HEK293 (cell line): ENCODE measurements at regions not wholly inside any gene's neighbourhood (a gene's known extent, or its start where the extent isn't known, plus 50 kb on each side); places are given as distances from the start of the nearest gene placed in this dataset.

Experiments
- BCL11A ChIP-seq: fragments of 450-650 bp; formaldehyde crosslinking; IDR thresholded peaks from 2 replicates; pipeline ENCODE4 v1.5.1; 2016; ENCODE audit warnings: low read depth, missing biosample characterization, missing genetic modification characterization
- CTCF ChIP-seq: fragments of 450-650 bp; formaldehyde crosslinking; IDR thresholded peaks from 2 replicates; pipeline ENCODE4 v1.5.1; 2016; ENCODE audit warnings: missing biosample characterization, missing genetic modification characterization
- FEZF1 ChIP-seq: fragments of 450-650 bp; formaldehyde crosslinking; IDR thresholded peaks from 2 replicates; pipeline ENCODE4 v1.5.1; 2016; ENCODE audit warnings: missing biosample characterization, missing genetic modification characterization
- SCRT1 ChIP-seq: fragments of 450-650 bp; formaldehyde crosslinking; IDR thresholded peaks from 2 replicates; pipeline ENCODE4 v1.5.1; 2016; ENCODE audit warnings: missing biosample characterization, missing genetic modification characterization, borderline replicate concordance
- ZBTB26 ChIP-seq: fragments of 450-650 bp; formaldehyde crosslinking; optimal IDR thresholded peaks from 2 replicates; pipeline ENCODE3; 2016; ENCODE audit warnings: missing biosample characterization, mild to moderate bottlenecking, missing genetic modification characterization
- ZBTB7A ChIP-seq: fragments of 450-650 bp; formaldehyde crosslinking; IDR thresholded peaks from 2 replicates; pipeline ENCODE4 v1.5.1; 2016; ENCODE audit warnings: low read depth, missing biosample characterization, missing genetic modification characterization
- ZFP69B ChIP-seq: fragments of 450-650 bp; formaldehyde crosslinking; IDR thresholded peaks from 2 replicates; pipeline ENCODE4 v1.5.1; 2016; ENCODE audit warnings: missing biosample characterization, missing genetic modification characterization
- ZNF394 ChIP-seq: fragments of 450-650 bp; formaldehyde crosslinking; IDR thresholded peaks from 2 replicates; pipeline ENCODE4 v1.5.1; 2016; ENCODE audit warnings: missing biosample characterization, missing genetic modification characterization, mild to moderate bottlenecking, moderate library complexity, borderline replicate concordance
- ZNF660 ChIP-seq: fragments of 450-650 bp; IDR thresholded peaks from 2 replicates; pipeline ENCODE4 v1.5.1; 2018; ENCODE audit warnings: missing biosample characterization, mild to moderate bottlenecking, missing genetic modification characterization
- TF ChIP-seq, protein P1 (sequence below): fragments of 450-650 bp; formaldehyde crosslinking; IDR thresholded peaks from 2 replicates; pipeline ENCODE4 v1.5.1; 2016; ENCODE audit warnings: missing biosample characterization, missing genetic modification characterization, low read depth

DNA sequence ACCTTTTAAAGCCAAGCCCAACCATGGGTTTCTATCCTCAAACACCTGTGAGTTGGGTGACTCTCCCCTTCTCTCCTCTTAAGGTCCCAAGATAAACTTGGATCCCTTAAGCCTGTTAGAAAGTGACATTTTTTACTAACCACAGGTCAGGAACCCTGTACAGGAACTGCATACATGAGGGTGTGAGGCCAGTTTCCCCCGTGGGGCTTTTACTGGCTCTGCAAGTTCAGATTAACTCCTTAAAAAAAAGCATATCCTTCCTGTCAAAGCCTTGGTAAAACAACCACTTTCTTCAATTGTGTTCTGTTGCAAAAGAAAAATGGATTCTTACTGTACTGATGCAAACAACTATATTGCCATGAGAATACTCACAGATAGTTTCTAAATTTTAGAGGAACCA lies 2638.7 kb upstream of the PCDH20 start:
- TF ChIP-seq CTCF (tag by site-specific recombination) (no peak), ZNF394 (tag by site-specific recombination) (no peak), ZNF660 (tag by site-specific recombination) (no peak), FEZF1 (no peak), ZFP69B (tag by site-specific recombination) (no peak), BCL11A (no peak), ZBTB7A (tag by site-specific recombination) (no peak), SCRT1 (tag by site-specific recombination) (no peak), ZBTB26 (tag by site-specific recombination) (no peak)
- TF ChIP-seq, protein P1, sequence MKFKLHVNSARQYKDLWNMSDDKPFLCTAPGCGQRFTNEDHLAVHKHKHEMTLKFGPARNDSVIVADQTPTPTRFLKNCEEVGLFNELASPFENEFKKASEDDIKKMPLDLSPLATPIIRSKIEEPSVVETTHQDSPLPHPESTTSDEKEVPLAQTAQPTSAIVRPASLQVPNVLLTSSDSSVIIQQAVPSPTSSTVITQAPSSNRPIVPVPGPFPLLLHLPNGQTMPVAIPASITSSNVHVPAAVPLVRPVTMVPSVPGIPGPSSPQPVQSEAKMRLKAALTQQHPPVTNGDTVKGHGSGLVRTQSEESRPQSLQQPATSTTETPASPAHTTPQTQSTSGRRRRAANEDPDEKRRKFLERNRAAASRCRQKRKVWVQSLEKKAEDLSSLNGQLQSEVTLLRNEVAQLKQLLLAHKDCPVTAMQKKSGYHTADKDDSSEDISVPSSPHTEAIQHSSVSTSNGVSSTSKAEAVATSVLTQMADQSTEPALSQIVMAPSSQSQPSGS (tag by site-specific recombination): no peak
